ENCODE measurements at regions not wholly inside any gene's neighbourhood (a gene's known extent, or its start where the extent isn't known, plus 50 kb on each side); places are given as distances from the start of the nearest gene placed in this dataset.
"Not testable (repeated sequence)": the region's sequence is repeated elsewhere in the genome, so short reads cannot be mapped to it uniquely, and the experiment has no call there.

DNA sequence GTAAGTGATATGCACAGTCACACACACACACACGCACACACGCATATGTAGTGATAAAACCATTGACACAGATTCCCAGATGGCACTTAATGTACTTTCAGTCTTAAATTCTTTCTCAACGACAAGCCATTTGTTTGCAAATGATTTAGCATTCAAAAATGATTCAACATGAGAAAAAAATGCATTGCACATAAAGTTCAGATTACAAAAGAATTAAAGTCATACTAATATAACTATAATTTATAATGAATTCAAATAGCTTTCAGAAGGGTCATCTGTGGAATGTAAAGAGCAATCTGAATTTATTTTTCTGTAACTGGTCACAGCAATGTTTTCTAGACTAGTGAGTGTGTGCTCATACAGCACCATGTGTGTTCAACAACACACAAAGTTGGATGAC lies 521.6 kb upstream of the ZNF337 start:
- peak; percentile 61 for DNase-seq (ENCODE audit: low read depth)

GRCh38 chr20:26216025-26216424 lies 519.4 kb upstream of the ZNF337 start:
- peak; percentile 75 for DNase-seq (ENCODE audit: low read depth)

GRCh38 chr20:26214991-26215390 lies 518.3 kb upstream of the ZNF337 start:
- DNase-seq (ENCODE audit: low read depth): no peak

DNA sequence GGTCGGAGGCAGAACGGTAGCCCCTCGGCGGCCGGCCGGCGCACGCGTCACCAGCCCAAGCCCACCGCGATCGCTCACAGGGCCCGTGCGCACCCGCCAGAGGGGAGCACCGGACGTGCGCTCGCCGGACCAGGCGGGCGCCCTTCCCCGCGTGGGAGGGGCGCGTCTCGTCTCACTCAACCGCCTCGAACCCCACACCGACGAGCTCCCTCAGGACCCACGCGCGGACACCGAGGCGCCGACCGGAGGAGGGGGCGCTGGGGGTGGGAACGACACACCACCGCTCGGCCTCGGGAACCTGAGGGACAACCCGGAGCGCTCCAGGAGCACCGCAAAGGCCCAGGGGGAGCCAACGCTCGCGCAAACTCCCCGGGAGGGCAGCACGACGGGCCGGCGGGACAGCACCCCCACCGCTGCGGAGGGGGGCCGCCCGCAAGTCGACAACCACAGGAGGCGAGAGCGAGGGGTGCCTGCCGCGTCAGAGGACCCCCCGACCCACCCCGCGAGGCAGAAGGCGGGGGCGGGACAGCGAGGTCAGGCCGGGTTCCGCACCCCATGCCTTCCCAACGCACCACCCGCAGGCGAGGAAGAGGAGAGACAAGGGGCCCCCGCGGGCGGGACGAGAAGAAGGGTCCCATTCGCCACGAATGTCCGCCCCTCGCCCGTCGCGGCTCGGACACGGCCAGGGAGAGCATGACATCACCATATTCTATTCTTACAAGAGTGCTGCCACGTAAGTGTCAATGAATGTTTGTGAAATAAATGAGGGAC lies 512.7 kb upstream of the ZNF337 start:
- DNase-seq (ENCODE audit: low read depth): no peak

- DNase-seq (ENCODE audit: low read depth): peak; percentile 29
Observed at GRCh38 chr20:26208296-26209091, 511.8 kb upstream of the ZNF337 start.

DNA sequence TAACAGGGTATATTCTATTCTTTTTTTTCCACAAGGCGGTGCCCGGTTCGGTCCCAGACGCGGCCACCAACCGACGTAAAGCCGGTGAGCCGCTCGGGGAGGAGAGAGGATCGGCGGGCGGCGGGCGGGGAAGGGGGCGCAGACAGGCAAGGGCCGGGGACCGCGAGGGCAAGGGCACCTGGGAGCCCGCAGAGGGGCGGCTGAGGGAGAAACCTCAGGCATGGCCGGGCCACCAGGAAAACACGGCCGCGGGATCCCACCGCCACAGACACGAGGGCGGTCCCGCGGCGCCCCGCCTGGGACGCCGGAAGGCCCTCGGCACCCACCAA lies 511.3 kb upstream of the ZNF337 start:
- peak; percentile 17 for DNase-seq (ENCODE audit: low read depth)

DNA sequence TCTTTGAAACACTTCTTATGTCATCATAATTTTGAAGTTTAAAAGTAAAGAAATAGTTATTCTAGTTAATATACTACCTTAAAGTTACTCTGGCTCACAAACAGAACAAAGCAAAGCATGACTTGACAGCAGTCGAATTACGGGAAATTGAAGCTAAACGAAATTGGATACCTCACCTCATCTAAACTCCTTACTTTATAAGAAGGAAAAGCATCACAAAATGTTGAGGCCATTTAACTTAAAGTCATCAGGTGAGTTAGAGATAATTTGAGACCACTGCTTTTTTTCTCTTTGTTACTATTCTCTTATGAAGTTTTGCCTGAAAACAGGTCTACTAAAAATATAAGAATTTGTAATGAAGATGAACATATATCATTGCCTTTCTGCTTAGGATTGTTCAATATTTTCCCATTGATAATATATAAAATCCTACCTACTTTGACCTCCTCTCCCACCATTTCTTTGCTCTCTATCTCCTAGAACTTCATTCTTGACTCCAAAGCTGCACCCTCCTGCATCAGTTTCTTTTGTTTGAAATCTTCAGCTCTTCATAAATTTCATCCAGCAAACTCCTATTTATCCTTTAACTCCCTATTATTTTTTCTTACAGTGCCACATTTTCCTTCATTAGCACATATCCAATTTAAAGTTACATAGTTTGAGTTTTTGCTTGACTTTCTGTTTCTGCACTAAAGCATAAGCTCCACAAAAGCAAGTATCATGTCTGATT lies 510.7 kb upstream of the ZNF337 start:
- DNase-seq (ENCODE audit: low read depth): no peak

DNA sequence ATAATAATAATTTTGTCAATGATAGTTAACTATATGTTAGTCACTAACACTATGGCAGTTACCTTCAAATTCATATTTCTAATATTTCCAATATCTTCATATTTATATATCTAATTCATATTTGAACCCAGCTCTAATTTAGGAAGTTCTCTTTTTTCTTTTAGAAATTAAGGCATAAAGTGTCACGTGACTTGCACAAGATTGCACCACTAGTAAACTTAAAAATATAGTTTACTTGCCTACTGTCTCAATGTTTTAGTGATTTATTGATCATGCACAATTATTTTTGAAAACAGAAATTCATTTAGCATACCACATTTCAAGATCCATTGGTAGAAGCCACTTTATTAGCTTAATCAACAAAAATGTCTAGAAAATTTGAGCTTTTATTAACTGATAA lies 508.7 kb upstream of the ZNF337 start:
- DNase-seq (ENCODE audit: low read depth): no peak

DNA sequence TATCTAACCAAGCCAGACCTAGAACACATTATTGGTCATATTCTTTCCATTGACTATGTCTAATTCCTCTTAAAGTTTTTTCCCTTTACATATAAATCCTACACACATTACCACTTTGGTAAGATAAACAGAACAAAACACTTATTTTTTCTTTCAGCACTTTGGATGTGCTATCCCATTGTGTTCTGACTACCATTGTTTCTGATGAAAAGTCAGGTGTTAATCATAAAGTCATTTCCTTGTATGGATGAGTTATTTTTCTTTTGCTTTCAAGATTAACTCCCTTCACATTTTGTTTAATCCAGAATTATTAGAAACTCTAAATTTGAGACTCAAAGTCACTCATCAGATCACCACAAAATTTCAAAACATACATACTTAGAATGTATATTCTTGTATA lies 504.4 kb upstream of the ZNF337 start:
- not testable (repeated sequence) for DNase-seq (ENCODE audit: low read depth)

- not testable (repeated sequence) for DNase-seq (ENCODE audit: low read depth)
Observed at GRCh38 chr20:26187329-26187728, 490.7 kb upstream of the ZNF337 start.

DNA sequence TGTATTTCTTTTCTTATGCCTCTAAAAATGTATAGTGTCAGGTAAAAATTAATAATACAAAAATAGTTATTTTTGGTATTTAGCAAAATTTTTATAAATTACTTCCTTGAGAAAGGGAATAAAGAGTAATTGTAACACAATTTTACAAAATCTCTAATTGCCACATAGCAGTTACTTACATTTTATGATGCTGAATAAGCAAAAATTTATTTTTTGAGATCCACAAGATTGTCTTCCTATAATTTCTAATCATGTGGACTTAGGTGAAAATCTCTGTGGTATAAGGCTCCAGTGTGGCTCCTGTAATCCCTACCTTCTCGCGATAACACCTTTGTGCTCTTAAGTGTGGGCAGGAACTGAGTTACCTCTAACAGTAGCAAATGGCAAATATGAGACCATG lies 487.1 kb upstream of the ZNF337 start:
- DNase-seq (ENCODE audit: low read depth): not testable (repeated sequence)

DNA sequence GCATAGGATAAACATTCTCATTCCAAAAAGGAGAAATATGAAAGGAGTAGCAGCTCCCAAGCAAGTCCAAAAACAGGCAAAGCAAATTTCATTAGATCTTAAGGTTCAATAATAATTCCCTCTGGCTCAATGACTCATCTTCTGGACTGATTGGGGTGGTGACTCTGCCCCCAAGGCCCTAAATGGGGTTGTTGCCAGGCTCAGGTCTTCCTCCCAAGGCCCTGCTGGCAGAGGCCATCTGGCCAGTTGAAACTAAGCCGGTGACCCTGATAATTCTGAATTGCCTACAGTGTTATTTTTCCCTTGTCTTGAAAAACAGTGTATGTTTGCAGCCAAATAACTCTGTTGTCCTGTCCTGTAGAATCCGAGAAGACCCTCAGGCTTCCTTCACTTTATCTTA lies 484.7 kb upstream of the ZNF337 start:
- DNase-seq (ENCODE audit: low read depth): not testable (repeated sequence)

DNA sequence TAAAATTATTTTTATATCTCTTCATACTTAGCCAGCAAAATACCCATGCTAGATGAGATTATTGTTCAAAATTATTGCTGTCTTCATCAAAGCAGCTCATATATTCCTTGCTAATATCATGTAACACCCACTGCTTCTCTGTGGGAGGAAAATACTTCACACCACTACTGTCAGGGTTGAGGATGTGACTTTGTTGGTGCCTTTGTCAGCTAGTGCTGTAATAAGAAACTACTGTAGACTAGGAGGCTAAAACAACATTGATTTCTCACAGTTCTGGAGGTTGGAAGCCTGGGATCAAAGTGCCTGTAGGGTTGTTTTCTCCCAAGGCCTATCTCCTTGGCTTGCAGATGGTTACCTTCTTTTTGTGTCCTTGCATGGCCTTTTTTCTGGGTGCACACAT lies 475.2 kb upstream of the ZNF337 start:
- not testable (repeated sequence) for DNase-seq (ENCODE audit: low read depth)

- peak; percentile 65 for DNase-seq (ENCODE audit: low read depth)
Observed at GRCh38 chr20:26169506-26169905, 472.9 kb upstream of the ZNF337 start.

GRCh38 chr20:26167499-26167898 lies 470.8 kb upstream of the ZNF337 start:
- peak; percentile 48 for DNase-seq (ENCODE audit: low read depth)

DNA sequence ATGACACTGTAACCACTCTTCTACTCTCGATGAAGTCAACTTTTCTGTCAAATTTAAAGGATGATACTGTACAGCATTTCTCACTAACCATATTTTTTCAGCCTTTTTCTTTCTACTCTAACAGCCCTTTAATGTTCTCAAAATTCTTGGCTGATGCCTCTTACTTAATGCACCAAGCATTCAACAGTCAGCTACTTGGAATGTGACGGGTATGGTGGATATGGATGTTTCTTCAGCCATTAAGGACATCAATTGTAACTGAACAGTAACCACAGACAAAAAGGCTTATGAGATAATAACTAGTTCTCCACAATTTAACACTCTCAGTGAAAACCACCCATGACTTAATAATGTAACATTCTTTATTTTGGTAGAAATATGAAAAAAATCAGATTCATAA lies 467.2 kb upstream of the ZNF337 start:
- DNase-seq (ENCODE audit: low read depth): peak; percentile 93

DNA sequence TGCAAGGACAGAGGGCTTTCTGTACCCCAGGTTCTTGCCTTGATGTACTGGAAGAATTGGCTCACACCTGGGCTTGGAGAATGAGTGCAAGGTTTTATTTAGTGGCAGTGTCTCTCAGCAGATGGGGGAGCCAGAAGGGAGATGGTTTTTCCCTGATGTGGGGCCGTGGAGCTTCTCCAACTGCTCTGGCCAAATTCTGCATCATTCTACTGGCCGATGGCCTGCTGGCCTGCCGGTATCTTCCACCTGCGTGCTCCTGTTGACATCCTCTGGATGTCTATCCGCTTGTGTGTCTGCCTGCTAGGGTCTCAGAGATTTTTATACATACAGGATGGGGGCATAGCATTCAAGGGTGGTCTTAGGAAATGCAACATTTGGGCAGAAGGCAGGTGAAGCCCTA lies 466.5 kb upstream of the ZNF337 start:
- not testable (repeated sequence) for DNase-seq (ENCODE audit: low read depth)

- not testable (repeated sequence) for DNase-seq (ENCODE audit: low read depth)
Observed at GRCh38 chr20:26161741-26162140, 465.1 kb upstream of the ZNF337 start.

DNA sequence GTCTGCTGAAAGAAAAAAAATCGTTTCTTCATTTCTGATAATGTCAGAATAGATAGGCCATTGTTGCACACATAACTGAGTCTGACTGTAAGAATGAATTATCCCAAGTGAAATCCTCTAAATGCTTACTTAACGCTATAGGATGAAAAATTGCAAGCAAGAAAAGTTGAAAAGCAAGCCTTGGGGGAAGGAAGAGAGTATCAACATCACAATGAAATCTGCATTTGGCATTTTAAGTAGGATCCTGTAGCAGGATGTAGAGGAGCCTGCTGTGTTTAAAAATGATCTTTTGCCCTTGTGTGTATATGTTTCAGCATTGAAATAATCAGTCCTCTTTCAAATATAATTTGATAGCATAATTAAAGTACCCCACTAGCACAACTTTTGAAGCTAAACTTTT lies 464.3 kb upstream of the ZNF337 start:
- DNase-seq (ENCODE audit: low read depth): not testable (repeated sequence)

GRCh38 chr20:26154224-26154623 lies 457.6 kb upstream of the ZNF337 start:
- no peak for DNase-seq (ENCODE audit: low read depth)

- DNase-seq (ENCODE audit: low read depth): no peak
Observed at GRCh38 chr20:26135325-26136110, 438.9 kb upstream of the ZNF337 start.

DNA sequence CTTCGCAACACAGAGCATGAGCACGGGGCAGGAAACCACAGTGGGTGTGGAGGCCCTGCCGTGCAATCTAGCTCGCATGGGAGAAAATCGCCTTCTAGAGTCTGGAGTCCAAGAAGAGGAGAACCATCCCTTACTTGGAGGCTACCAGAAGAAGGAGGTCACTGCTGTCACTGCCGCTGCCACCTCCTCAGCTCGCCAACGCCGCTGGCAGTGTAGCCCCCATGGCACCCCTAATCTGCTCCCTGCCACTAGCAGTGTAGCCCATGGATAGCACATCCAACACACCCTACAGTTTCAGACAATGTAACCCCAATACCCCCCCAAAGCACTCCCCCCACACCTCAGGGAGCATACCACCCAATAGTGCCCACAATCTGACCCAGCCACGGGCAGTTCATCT lies 438.0 kb upstream of the ZNF337 start:
- DNase-seq (ENCODE audit: low read depth): no peak

Measured in LHCN-M2 (cell line).